Activated B cell treated with CpG ODN at 0.5 μM for 24 hours (primary cell): ENCODE measurements at regions not wholly inside any gene's neighbourhood (a gene's known extent, or its start where the extent isn't known, plus 50 kb on each side); places are given as distances from the start of the nearest gene placed in this dataset.

Experiments
- ATAC-seq: fragments of 200-7000 bp; cut with Tn5 transposase; one replicate; pipeline ENCODE4 v1.10.0; 2021; ENCODE audit warnings: low read depth, mild to moderate bottlenecking, moderate library complexity
- CTCF ChIA-PET: fragments of 350-600 bp; sonication (Branson Sonifier 250); formaldehyde crosslinking; loops from one replicate; lab custom pipeline; 2021; ENCODE audit warnings: antibody characterized with exemption; lab: Charles Lee
- POLR2A ChIA-PET: fragments of 350-600 bp; sonication (Branson Sonifier 250); formaldehyde crosslinking; loops from one replicate; lab custom pipeline; 2021; ENCODE audit warnings: antibody characterized with exemption; lab: Charles Lee
- DNase-seq: peaks from one replicate; pipeline ENCODE4 v3.0.0; 2022
- H3K27ac Mint-ChIP-seq: one replicate; pipeline ENCODE4 v1.8.0; 2020; ENCODE audit warnings: mixed read lengths
- H3K27me3 Mint-ChIP-seq: one replicate; pipeline ENCODE4 v1.8.0; 2021; ENCODE audit warnings: mixed read lengths
- H3K36me3 Mint-ChIP-seq: one replicate; pipeline ENCODE4 v1.8.0; 2021; ENCODE audit warnings: low read depth, mixed read lengths
- H3K4me1 Mint-ChIP-seq: one replicate; pipeline ENCODE4 v1.8.0; 2021; ENCODE audit warnings: mixed read lengths
- H3K4me3 Mint-ChIP-seq: one replicate; pipeline ENCODE4 v1.8.0; 2020; ENCODE audit warnings: mild to moderate bottlenecking, mixed read lengths
- H3K9me3 Mint-ChIP-seq: one replicate; pipeline ENCODE4 v1.8.0; 2020; ENCODE audit warnings: mixed read lengths
- intact Hi-C: fragments of 100-400 bp; cut with micrococcal nuclease; formaldehyde crosslinking; loops from one replicate; pipeline ENCODE4 v1.15.1; 2024
- TF ChIP-seq, protein P1 (sequence below): fragments of 200-600 bp; IDR thresholded peaks from one replicate; pipeline ENCODE4 v1.8.0; 2022; ENCODE audit warnings: antibody characterized with exemption, mild to moderate bottlenecking

DNA sequence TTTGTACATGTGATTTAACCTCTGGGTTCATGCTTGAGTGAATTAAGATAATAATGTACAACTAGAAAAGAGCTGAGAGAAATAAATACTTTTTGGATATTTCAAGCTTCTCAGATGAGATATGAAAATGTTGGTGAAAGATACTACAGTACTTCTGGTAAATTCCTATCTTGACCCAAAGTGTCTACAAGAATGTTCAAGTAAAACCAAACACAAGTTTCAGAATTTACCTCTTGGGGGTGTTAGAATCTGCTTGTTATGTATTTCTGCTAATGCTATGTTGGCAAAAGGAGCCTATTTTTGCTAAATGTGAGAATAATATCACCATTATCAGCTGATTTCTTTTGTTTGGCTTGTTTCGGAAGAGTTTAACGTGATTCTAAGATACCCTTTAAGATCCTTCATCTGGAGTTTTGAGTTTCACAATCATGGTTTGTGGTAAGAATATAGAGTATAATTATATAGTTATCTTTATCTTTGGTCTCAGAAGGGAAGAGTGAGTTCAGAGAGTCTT, 388.5 kb downstream of the LMO4 start:
- H3K9me3 Mint-ChIP-seq: no peaks in the 10 kb centered on the region
- H3K4me1 Mint-ChIP-seq: peaks cover 1% of the 10 kb centered on the region
- no peaks in the 10 kb centered on the region for H3K36me3 Mint-ChIP-seq
- no peak overlapping the region for H3K4me3 Mint-ChIP-seq
- peaks cover 2% of the 10 kb centered on the region for H3K27me3 Mint-ChIP-seq
- no peak for ATAC-seq
- intact Hi-C loops: no loop called here
- ChIA-PET POLR2A (no interaction called here), CTCF (no interaction called here)
- DNase-seq: no peak
- H3K27ac Mint-ChIP-seq: no peak overlapping the region
- TF ChIP-seq, protein P1, sequence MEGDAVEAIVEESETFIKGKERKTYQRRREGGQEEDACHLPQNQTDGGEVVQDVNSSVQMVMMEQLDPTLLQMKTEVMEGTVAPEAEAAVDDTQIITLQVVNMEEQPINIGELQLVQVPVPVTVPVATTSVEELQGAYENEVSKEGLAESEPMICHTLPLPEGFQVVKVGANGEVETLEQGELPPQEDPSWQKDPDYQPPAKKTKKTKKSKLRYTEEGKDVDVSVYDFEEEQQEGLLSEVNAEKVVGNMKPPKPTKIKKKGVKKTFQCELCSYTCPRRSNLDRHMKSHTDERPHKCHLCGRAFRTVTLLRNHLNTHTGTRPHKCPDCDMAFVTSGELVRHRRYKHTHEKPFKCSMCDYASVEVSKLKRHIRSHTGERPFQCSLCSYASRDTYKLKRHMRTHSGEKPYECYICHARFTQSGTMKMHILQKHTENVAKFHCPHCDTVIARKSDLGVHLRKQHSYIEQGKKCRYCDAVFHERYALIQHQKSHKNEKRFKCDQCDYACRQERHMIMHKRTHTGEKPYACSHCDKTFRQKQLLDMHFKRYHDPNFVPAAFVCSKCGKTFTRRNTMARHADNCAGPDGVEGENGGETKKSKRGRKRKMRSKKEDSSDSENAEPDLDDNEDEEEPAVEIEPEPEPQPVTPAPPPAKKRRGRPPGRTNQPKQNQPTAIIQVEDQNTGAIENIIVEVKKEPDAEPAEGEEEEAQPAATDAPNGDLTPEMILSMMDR: no peak

DNA sequence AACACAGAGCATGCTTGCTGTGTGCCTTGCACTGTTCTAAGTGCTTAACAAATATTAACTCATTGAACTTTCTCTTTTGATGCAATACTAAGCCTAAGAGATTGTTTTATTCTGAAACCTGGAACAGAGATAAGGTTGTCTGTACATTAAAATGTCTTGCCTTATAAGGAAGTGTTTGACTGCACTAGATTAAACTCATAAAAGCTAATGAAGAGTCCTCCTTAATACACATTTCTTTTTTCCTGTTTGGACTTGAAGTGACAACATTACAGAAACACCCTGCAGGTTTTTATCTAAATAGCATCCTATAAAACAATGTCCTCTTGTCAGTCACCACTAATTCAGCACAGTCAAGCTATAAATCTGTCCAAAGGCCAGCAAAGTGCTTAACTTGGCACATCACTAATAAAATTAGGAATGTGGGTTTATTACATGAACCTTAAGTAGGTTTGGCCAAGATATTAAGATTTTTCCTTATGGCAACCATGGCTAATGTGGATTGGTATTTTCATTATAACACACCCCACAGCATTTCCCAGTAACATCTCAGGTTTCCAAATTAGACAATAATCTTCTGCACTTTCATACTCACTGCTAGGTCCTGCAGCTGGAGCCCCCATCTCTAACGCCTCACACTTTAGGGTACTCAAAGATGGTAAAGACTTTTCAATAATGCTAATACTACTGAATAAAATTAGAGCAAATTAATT, 389.7 kb downstream of the LMO4 start:
- Mint-ChIP-seq H3K4me1 (peaks cover 1% of the 10 kb centered on the region), H3K4me3 (no peak overlapping the region), H3K27ac (no peak overlapping the region), H3K27me3 (peaks cover 2% of the 10 kb centered on the region), H3K9me3 (no peaks in the 10 kb centered on the region), H3K36me3 (no peaks in the 10 kb centered on the region)
- ChIA-PET POLR2A (no interaction called here), CTCF (no interaction called here)
- no peak for ATAC-seq
- TF ChIP-seq, protein P1: no peak
- intact Hi-C loops: no loop called here
- no peak for DNase-seq

GRCh38 chr1:87719658-87720057, 391.0 kb downstream of the LMO4 start:
- TF ChIP-seq, protein P1: no peak
- ChIA-PET CTCF (no interaction called here), POLR2A (no interaction called here)
- Mint-ChIP-seq H3K27ac (no peak overlapping the region), H3K36me3 (no peaks in the 10 kb centered on the region), H3K9me3 (no peaks in the 10 kb centered on the region), H3K27me3 (peaks cover 2% of the 10 kb centered on the region), H3K4me1 (peaks cover 1% of the 10 kb centered on the region), H3K4me3 (no peak overlapping the region)
- DNase-seq (no peak), ATAC-seq (no peak)
- intact Hi-C loops: no loop called here

DNA sequence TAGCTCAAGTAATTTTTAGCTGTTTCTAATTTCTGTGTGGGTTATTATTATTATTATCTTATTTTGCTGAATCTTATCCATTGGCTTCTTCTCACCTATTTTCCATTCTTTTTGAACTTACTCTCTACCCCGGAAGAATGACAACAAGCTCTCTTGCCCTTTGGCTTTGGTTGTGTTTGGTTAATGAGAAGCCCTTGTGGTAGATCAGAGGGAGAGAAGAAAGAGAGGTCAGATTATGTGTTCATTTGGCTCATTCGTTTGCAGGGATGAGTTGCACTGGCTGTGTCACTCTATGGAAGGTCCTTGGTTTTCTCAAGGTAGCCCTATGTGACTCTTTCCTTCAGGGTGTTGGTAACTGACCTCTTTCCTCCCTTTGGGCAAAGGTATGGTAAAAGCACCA, 391.9 kb downstream of the LMO4 start:
- H3K9me3 Mint-ChIP-seq: no peaks in the 10 kb centered on the region
- H3K36me3 Mint-ChIP-seq: no peaks in the 10 kb centered on the region
- peaks cover 1% of the 10 kb centered on the region for H3K4me1 Mint-ChIP-seq
- ChIA-PET POLR2A (no interaction called here), CTCF (no interaction called here)
- TF ChIP-seq, protein P1: no peak
- peaks cover 2% of the 10 kb centered on the region for H3K27me3 Mint-ChIP-seq
- ATAC-seq: no peak
- no peak overlapping the region for H3K27ac Mint-ChIP-seq
- no peak overlapping the region for H3K4me3 Mint-ChIP-seq
- DNase-seq: no peak
- intact Hi-C loops: no loop called here

DNA sequence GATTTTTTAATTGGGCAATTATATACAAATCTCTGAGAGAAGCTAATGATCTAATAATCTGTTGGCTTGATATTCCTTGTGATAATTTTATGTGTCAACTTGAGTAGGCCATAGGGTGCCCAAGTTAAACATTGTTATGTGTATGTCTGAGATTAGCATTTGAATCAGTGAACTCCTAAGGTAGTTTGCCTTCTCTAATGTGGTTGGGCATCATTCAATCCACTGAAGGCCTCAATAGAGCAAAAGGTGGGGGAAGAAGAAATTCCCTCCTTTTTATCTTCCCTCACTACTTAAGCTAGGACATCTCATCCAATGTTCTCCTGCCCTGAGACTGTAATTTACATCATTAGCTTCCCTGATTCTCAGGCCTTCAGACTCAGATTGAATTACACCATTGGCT, 394.5 kb downstream of the LMO4 start:
- TF ChIP-seq, protein P1: no peak
- H3K36me3 Mint-ChIP-seq: no peaks in the 10 kb centered on the region
- H3K9me3 Mint-ChIP-seq: no peaks in the 10 kb centered on the region
- intact Hi-C loops: no loop called here
- no peaks in the 10 kb centered on the region for H3K27me3 Mint-ChIP-seq
- no peaks in the 10 kb centered on the region for H3K4me1 Mint-ChIP-seq
- ChIA-PET POLR2A (no interaction called here), CTCF (no interaction called here)
- no peak overlapping the region for H3K27ac Mint-ChIP-seq
- H3K4me3 Mint-ChIP-seq: no peak overlapping the region
- no peak for DNase-seq
- no peak for ATAC-seq
